GM19351 (cell line): ENCODE measurements at regions not wholly inside any gene's neighbourhood (a gene's known extent, or its start where the extent isn't known, plus 50 kb on each side); places are given as distances from the start of the nearest gene placed in this dataset.
A peak's percentile ranks its signal among the peaks of the same experiment; 100 is the strongest.
"Not testable (repeated sequence)": the region's sequence is repeated elsewhere in the genome, so short reads cannot be mapped to it uniquely, and the experiment has no call there.

Experiments
- ATAC-seq: cut with Tn5 transposase; IDR thresholded peaks from one replicate; pipeline ENCODE4 v1.9.1; 2021; ENCODE audit warnings: mild to moderate bottlenecking, moderate library complexity; ENCODE audit not compliant: unreplicated experiment

DNA sequence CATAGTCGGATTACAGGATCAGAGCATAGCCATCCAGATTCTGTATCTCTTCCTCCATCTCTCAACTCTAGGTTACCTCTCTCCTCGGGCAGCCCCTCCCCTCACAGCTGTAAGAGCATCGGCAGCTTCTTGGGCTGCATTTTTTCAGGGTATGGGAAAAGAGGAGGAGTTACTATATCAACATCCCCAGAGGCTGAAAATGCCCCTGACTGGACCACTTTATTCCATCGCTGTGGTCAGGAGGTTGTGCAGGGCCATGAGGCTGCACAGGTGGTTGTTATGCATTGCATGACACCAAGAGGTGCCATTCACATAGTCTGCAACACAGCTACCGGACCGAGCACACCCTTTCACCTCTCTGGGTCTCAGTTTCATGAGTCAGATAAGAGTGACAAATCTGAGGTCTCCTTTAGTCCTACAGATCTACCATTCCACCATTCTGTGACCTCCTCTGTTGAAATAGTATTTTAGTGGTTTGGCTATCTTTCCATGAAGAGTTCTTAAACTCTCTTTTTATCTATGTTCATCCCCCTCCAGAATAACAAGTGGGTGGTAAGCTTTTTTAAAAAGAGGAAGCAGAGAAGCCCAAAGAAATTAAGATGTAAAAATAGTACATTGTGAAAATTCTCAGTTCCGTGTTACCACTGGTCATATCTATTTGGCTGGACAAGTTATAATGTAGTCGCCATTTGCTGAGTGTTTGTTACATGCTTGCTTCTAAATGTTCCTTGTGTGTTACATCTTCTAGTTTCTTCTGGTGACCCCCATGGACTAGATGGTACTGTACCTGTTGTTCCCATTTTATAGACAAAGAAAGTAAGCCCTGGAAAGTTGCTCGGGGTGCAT is 56.6 kb upstream of the SLC1A4 start:
- ATAC-seq = peak; percentile 85

DNA sequence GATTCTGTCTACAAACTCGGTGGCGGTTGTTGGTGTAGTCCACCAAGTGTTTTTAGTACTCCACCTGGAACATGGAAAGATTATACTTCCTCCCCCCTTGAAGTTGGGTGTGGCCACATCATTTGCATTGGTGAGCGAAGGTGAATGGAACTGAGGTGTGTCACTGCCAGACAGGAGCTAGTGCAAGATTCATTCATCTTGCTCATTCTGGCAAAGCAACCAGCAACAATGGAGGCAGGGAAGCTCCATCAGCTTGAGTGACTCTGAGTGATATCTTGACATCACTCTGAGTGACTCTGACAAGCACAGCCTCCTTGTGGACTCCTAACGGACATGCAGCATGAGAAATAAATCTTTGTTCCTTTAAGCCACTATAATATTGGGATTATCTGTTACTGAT is 54.7 kb upstream of the SLC1A4 start:
- no peak for ATAC-seq

DNA sequence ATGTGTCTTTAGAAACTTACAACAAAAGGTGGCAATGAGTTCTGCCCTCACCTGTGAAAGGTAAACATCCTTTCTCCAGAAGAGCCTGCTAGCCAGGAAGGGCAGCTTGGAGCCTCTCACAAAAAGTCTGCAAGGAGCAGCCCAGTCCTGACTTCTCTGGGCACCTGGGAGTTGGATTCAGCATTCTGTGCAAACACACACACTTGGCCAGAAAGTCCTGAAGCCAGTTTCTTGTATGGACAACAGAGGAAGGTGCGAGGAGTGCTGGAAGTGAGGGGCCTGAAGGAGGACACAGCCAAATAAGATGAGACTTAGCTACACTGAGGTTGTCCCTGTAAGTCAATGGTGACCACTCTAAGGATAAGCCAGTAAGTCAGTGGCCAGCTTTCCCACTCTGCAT is 52.4 kb upstream of the SLC1A4 start:
- no peak for ATAC-seq

DNA sequence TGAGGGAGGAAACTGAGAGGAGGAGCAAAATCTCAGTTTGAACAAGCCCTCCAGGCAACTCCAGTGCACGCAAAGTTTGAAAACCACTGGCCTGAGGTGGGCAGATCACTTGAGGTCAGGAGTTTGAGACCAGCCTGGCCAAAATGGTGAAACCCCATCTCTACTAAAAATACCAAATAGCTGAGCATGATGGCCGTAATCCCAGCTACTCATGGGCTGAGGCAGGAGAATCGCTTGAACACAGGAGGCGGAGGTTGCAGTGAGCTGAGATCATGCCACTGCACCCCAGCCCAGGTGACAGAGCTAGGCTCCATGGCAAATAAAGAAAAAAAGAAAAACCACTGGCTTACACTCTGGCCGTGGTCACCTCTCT is 51.9 kb upstream of the SLC1A4 start:
- not testable (repeated sequence) for ATAC-seq

DNA sequence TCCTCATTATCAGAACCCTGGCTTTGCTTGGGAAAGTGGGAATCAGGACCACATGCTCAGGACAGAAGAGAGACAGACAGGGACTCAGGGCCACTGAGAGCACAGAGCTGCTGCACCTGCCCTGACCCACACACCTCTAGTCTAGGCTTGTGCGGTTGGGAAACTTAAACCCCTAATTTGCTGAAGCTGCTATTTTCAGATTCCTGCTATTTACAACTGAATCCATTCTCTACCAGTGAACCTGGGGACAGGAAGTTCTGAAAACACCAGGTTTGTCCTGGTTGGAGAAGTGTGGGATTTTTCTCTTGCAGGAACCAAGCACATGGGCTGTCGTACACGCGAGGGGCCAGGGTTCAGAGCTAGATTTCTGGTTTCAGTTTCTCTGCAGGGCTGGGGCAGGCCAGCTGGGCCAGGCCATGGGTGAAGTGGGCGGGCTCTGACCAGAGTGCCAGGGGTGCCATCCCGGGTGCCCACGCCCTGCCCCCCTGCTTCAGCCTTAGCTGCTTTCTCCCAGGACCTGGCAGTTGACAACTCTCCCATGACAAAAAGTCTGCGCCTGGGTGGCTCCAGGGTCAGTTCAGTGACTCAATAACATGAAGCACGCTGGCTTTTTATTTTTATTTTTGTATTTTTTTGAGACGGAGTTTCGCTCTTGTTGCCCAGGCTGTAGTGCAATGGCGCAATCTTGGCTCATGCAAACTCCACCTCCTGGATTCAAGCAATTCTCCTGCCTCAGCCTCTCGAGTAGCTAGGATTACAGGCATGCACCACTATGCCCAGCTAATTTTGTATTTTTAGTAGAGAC is 51.3 kb upstream of the SLC1A4 start:
- ATAC-seq = peak; percentile 32

DNA sequence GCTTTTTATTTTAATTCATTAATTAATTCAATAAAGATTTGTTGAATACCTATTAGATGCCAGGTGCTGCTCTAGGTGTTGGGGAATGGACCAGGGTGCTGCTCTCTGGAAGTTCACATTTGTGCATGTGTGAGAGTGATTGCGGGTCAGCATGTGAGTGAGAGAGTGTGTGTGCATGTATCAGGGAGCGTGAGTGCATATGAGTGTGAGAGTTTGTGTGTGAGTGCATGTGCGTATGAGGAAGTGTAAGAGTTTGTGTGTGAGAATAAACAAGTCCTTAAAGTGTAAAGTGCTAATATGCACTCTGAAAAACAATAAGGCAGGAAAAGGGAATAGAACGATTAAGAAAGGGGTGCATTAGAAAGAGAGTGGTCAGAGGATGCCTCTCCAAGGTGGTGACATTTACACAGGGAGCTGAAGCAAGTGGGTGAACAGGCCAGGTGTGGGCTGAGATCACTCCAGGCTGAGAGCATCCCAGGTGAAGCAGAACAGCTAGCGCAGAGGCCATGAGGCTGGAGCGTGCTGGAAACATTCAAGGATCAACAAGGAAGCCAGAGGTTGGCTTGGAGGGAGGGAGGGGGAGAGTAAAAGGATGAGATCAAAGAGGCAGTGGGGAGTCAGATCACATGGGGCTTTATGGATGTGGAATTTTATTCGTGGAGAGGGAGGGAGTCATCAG is 50.5 kb upstream of the SLC1A4 start:
- no peak for ATAC-seq

DNA sequence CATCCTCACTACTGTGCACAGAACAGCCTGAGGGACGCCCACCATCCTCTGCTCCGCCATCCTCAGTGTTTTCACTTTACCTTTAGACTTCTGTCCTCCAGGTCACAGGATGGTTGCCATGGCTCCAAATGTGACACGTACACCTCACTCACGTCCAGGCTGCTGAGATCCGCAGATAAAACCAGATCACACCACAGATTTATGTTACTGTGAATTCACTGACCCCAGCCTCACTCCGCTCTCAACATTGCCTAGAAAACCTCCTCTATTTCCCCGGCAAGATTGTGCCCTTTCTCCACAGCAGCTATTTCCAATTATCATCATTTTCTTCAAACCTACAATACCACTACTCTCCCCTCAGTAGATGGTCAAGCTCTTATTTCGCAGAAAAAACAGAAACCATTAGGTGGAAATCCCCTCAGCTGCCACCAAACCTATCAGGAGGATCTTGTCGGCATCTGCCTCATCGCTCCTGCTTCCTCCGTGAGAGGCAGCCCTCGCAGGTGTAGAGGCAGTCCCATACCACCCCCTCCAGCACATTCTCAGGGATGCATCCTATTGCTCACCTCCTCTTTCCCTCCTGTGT is 49.8 kb upstream of the SLC1A4 start:
- peak; percentile 45 for ATAC-seq
